Activated CD4-positive, CD25-positive, alpha-beta regulatory T cell treated with anti-CD3 and anti-CD28 coated beads, Interleukin-2, amount 50 U/mL, for 24 hours (primary cell): ENCODE measurements at regions not wholly inside any gene's neighbourhood (a gene's known extent, or its start where the extent isn't known, plus 50 kb on each side); places are given as distances from the start of the nearest gene placed in this dataset.

Experiments
- ATAC-seq, 2 donors: fragments of 150-1000 bp; cut with Tn5 transposase; one replicate each; pipeline ENCODE4 v1.10.0; 2021; ENCODE audit warnings: mild to moderate bottlenecking in 1 of 2, moderate library complexity in 1 of 2

- no peak for ATAC-seq
These were observed 80.6 kb upstream of the ETV6 start for GRCh38 chr12:11568762-11569478.

- ATAC-seq, result no peak
These were observed 79.8 kb upstream of the ETV6 start for GRCh38 chr12:11569716-11570115.

- ATAC-seq, result no peak
These were observed 75.6 kb upstream of the ETV6 start for GRCh38 chr12:11573880-11574279.

- ATAC-seq, result peak in 1 of 2 donors; percentile 56
These were observed 73.4 kb upstream of the ETV6 start for GRCh38 chr12:11576104-11576503.

GRCh38 chr12:11577658-11578260 is 71.7 kb upstream of the ETV6 start:
- no peak for ATAC-seq

GRCh38 chr12:11578461-11578993 is 70.9 kb upstream of the ETV6 start:
- peak; percentile 20 to 25 for ATAC-seq

GRCh38 chr12:11580125-11580751 is 69.2 kb upstream of the ETV6 start:
- ATAC-seq, result peak; percentile 7 to 21

GRCh38 chr12:11581179-11581755 is 68.2 kb upstream of the ETV6 start:
- ATAC-seq, result no peak

- no peak for ATAC-seq
These were observed 65.1 kb upstream of the ETV6 start for GRCh38 chr12:11584221-11584855.

- ATAC-seq, result no peak
These were observed 57.0 kb upstream of the ETV6 start for GRCh38 chr12:11592484-11592883.

GRCh38 chr12:11593013-11593412 is 56.5 kb upstream of the ETV6 start:
- ATAC-seq, result no peak

- no peak for ATAC-seq
These were observed 54.4 kb upstream of the ETV6 start for GRCh38 chr12:11595080-11595479.

GRCh38 chr12:11596141-11596540 is 53.3 kb upstream of the ETV6 start:
- no peak for ATAC-seq

GRCh38 chr12:11598900-11599299 is 50.6 kb upstream of the ETV6 start:
- ATAC-seq, result no peak
